Smooth muscle cell (in vitro differentiated cells): ENCODE measurements at regions not wholly inside any gene's neighbourhood (a gene's known extent, or its start where the extent isn't known, plus 50 kb on each side); places are given as distances from the start of the nearest gene placed in this dataset.

Experiments used
- DNase-seq: peaks from one replicate; lab custom pipeline; 2025; ENCODE audit not compliant: unreplicated experiment; lab: John Stamatoyannopoulos, UW
- H2AFZ ChIP-seq: fragments of 200-600 bp; sonication (generic); 2 replicates; pipeline ENCODE4 v1.6.0; 2016; ENCODE audit warnings: antibody characterized with exemption, low read depth, mild to moderate bottlenecking
- H3F3A ChIP-seq: fragments of 200-600 bp; sonication (generic); 2 replicates; pipeline ENCODE4 v1.6.0; 2017; ENCODE audit warnings: antibody characterized with exemption, low read depth
- H3K27ac ChIP-seq: fragments of 200-600 bp; sonication (generic); 2 replicates; pipeline ENCODE4 v1.5.1; 2016; ENCODE audit warnings: low read depth, mild to moderate bottlenecking
- H3K27me3 ChIP-seq: fragments of 200-600 bp; sonication (generic); 2 replicates; pipeline ENCODE4 v1.6.1; 2016; ENCODE audit warnings: low read depth, mild to moderate bottlenecking
- H3K36me3 ChIP-seq: fragments of 200-600 bp; sonication (generic); 2 replicates; pipeline ENCODE4 v1.5.1; 2016; ENCODE audit warnings: low read depth
- H3K4me1 ChIP-seq: fragments of 200-600 bp; sonication (generic); 2 replicates; pipeline ENCODE4 v1.5.1; 2016; ENCODE audit warnings: low read depth
- H3K4me2 ChIP-seq: fragments of 200-600 bp; sonication (generic); 2 replicates; pipeline ENCODE4 v1.6.0; 2016; ENCODE audit warnings: mild to moderate bottlenecking
- H3K4me3 ChIP-seq: fragments of 200-600 bp; sonication (generic); 2 replicates; pipeline ENCODE4 v1.5.1; 2016; ENCODE audit warnings: mild to moderate bottlenecking
- H3K79me2 ChIP-seq: fragments of 200-600 bp; sonication (generic); 2 replicates; pipeline ENCODE4 v1.6.0; 2016; ENCODE audit warnings: low read depth, mild to moderate bottlenecking
- H3K9ac ChIP-seq: fragments of 200-600 bp; sonication (generic); 2 replicates; pipeline ENCODE4 v1.6.0; 2016; ENCODE audit warnings: low read depth
- H3K9me3 ChIP-seq: fragments of 200-600 bp; sonication (generic); replicated peaks from 2 replicates; pipeline ENCODE4 v1.5.1; 2016; ENCODE audit warnings: low read depth
- H4K20me1 ChIP-seq: fragments of 200-600 bp; sonication (generic); 2 replicates; pipeline ENCODE4 v1.6.0; 2016; ENCODE audit warnings: low read depth
- WGBS: methylation state at CpG from one replicate; pipeline ENCODE4 v1.1.7; 2016; ENCODE audit warnings: low lambda C conversion rate; 5-methylcytosine and 5-hydroxymethylcytosine counted together
- TF ChIP-seq, protein P1 (sequence below): fragments of 200-600 bp; sonication (generic); IDR thresholded peaks from 2 replicates; pipeline ENCODE4 v1.5.1; 2017; ENCODE audit warnings: borderline replicate concordance, mild to moderate bottlenecking, antibody characterized with exemption; ENCODE audit not compliant: insufficient read depth, poor library complexity, severe bottlenecking

DNA sequence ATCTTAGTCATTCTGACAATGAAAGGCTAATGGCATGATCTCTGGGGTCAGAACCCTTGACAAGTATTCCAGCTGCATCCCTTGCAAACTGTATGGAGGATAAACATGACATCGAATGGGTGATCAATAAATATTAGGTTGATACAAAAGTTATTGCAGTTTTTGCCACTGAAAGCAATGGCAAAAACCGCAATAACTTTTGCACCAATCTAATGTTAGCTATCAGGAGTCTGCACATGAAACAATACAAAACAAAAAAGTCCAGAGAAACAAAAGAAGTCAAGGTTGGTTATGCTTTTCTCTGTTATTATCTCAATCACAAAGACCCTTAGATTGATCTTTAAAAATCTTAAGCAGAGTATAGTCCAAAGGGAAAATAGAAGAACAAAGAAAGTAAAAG is 292.7 kb downstream of the DUSP10 start:
- H3K27ac ChIP-seq, result no peak overlapping the region
- DNase-seq, result no peak
- H3K9ac ChIP-seq, result no peak overlapping the region
- no peaks in the 10 kb centered on the region for H3K79me2 ChIP-seq
- no peaks in the 10 kb centered on the region for H3F3A ChIP-seq
- no peaks in the 10 kb centered on the region for H4K20me1 ChIP-seq
- H3K36me3 ChIP-seq, result no peaks in the 10 kb centered on the region
- H3K27me3 ChIP-seq, result no peaks in the 10 kb centered on the region
- no peaks in the 10 kb centered on the region for H3K4me1 ChIP-seq
- no peak overlapping the region for H3K4me2 ChIP-seq
- TF ChIP-seq, protein P1, sequence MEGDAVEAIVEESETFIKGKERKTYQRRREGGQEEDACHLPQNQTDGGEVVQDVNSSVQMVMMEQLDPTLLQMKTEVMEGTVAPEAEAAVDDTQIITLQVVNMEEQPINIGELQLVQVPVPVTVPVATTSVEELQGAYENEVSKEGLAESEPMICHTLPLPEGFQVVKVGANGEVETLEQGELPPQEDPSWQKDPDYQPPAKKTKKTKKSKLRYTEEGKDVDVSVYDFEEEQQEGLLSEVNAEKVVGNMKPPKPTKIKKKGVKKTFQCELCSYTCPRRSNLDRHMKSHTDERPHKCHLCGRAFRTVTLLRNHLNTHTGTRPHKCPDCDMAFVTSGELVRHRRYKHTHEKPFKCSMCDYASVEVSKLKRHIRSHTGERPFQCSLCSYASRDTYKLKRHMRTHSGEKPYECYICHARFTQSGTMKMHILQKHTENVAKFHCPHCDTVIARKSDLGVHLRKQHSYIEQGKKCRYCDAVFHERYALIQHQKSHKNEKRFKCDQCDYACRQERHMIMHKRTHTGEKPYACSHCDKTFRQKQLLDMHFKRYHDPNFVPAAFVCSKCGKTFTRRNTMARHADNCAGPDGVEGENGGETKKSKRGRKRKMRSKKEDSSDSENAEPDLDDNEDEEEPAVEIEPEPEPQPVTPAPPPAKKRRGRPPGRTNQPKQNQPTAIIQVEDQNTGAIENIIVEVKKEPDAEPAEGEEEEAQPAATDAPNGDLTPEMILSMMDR, result no peak
- H3K4me3 ChIP-seq, result no peak overlapping the region
- no peaks in the 10 kb centered on the region for H3K9me3 ChIP-seq
- 92% methylated on average over 2 of the region's 2 CpGs for WGBS
- no peak overlapping the region for H2AFZ ChIP-seq

DNA sequence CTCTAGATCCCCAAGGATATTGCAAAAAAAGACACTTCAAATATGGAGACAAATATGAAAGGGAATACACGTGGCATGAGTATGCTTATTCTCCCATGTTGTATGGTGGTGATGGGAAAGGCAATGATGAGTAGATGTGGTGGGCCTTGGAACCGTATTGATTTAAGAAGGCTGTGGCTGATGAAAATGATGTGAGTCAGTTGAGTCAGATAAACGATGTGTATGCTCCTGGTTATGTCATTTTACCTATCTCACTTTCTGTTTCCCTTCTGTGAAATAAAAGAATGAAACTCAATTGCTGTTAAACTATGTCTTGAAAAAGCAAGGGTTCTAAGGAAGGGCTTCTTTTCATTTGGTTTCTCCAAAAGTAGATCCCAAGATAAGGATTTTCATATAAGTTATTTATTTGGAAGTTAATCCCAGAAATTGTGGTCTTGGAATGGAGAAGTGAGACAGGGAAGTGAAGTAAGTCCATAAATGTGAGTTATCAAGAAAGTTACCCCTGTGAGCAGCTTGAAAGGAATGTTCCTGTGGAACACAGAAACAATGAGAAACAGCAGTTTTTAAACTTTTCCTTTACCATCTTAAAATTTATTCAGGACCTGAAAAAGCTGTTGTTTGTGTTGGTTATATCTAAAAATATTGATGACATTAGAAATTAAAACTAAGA is 292.0 kb downstream of the DUSP10 start:
- no peak overlapping the region for H3K4me3 ChIP-seq
- H3K4me2 ChIP-seq, result no peak overlapping the region
- no peaks in the 10 kb centered on the region for H3K79me2 ChIP-seq
- no peak overlapping the region for H3K27ac ChIP-seq
- H3K27me3 ChIP-seq, result no peaks in the 10 kb centered on the region
- H3K36me3 ChIP-seq, result no peaks in the 10 kb centered on the region
- no peak overlapping the region for H2AFZ ChIP-seq
- no peaks in the 10 kb centered on the region for H3F3A ChIP-seq
- no peaks in the 10 kb centered on the region for H4K20me1 ChIP-seq
- TF ChIP-seq, protein P1, result no peak
- no peaks in the 10 kb centered on the region for H3K4me1 ChIP-seq
- H3K9ac ChIP-seq, result no peak overlapping the region
- 83% methylated on average over 3 of the region's 3 CpGs for WGBS
- H3K9me3 ChIP-seq, result no peaks in the 10 kb centered on the region
- DNase-seq, result no peak

- H2AFZ ChIP-seq, result no peak overlapping the region
- no peak overlapping the region for H3K4me3 ChIP-seq
- H3K4me1 ChIP-seq, result no peaks in the 10 kb centered on the region
- H3K4me2 ChIP-seq, result no peak overlapping the region
- H3F3A ChIP-seq, result no peaks in the 10 kb centered on the region
- H3K36me3 ChIP-seq, result no peaks in the 10 kb centered on the region
- no peak overlapping the region for H3K27ac ChIP-seq
- H4K20me1 ChIP-seq, result no peaks in the 10 kb centered on the region
- WGBS, result 88% methylated on average over 1 of the region's 1 CpG
- H3K9ac ChIP-seq, result no peak overlapping the region
- no peak for DNase-seq
- TF ChIP-seq, protein P1, result no peak
- H3K9me3 ChIP-seq, result no peaks in the 10 kb centered on the region
- no peaks in the 10 kb centered on the region for H3K27me3 ChIP-seq
- H3K79me2 ChIP-seq, result no peaks in the 10 kb centered on the region
These were observed 290.1 kb downstream of the DUSP10 start for GRCh38 chr1:221451741-221452140.

DNA sequence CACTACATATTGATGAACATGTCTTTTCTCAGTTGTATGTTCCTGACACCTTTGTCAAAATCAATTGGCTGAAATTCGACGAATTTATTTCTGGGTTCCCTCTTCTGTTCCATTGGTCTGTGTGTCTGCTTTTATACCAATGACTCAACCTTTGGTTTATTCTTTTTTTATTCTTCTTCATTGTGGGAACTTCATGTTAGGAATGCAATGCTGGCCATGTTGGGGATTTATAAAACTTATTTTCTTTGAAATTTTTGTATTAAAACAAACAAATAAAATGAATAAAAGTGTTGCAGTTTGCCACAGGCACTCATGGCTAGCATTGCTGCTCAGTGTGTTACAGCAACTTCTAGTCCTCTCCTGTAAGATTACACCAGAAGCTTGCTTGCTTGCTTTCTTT is 287.8 kb downstream of the DUSP10 start:
- Histone ChIP-seq H3K4me3 (no peak overlapping the region), H3K9me3 (no peaks in the 10 kb centered on the region), H3K27me3 (no peaks in the 10 kb centered on the region), H3K79me2 (no peaks in the 10 kb centered on the region), H3F3A (peaks cover 3% of the 10 kb centered on the region), H3K36me3 (no peaks in the 10 kb centered on the region), H2AFZ (no peak overlapping the region), H3K27ac (no peak overlapping the region), H3K4me2 (no peak overlapping the region), H3K9ac (no peak overlapping the region), H3K4me1 (no peaks in the 10 kb centered on the region), H4K20me1 (no peaks in the 10 kb centered on the region)
- WGBS, result 95% methylated on average over 2 of the region's 2 CpGs
- no peak for DNase-seq
- TF ChIP-seq, protein P1, result no peak
